Neural cell (in vitro differentiated cells): ENCODE measurements at regions not wholly inside any gene's neighbourhood (a gene's known extent, or its start where the extent isn't known, plus 50 kb on each side); places are given as distances from the start of the nearest gene placed in this dataset.

ENCODE experiments used
- EP300 ChIP-seq: fragments of 450-650 bp; conservative IDR thresholded peaks from 2 replicates; pipeline ENCODE4 v1.6.1; 2014; ENCODE audit warnings: antibody characterized with exemption, mild to moderate bottlenecking, moderate library complexity; ENCODE audit not compliant: poor library complexity, severe bottlenecking
- EZH2 ChIP-seq: fragments of 200-600, 300-800 bp; shearing (Covaris generic), sonication (generic); IDR thresholded peaks from 2 replicates; pipeline ENCODE4 v1.6.1; 2014; ENCODE audit warnings: antibody characterized with exemption, low read length, borderline replicate concordance, mild to moderate bottlenecking; ENCODE audit not compliant: insufficient read depth, poor library complexity, severe bottlenecking
- POLR2AphosphoS5 ChIP-seq: IDR thresholded peaks from 2 replicates; pipeline ENCODE4 v1.6.1; 2012
- RAD21 ChIP-seq: fragments of 450-650 bp; conservative IDR thresholded peaks from 2 replicates; pipeline ENCODE4 v1.6.1; 2014; ENCODE audit warnings: antibody characterized with exemption, mild to moderate bottlenecking, moderate library complexity
- TF ChIP-seq, protein P1 (sequence below): fragments of 450-650 bp; IDR thresholded peaks from 2 replicates; pipeline ENCODE4 v1.5.1; 2014; ENCODE audit warnings: antibody characterized with exemption, mild to moderate bottlenecking, moderate library complexity; ENCODE audit not compliant: poor library complexity, severe bottlenecking
- TF ChIP-seq, protein P2 (sequence below): IDR thresholded peaks from 2 replicates; pipeline ENCODE4 v1.6.1; 2012; ENCODE audit warnings: borderline replicate concordance

DNA sequence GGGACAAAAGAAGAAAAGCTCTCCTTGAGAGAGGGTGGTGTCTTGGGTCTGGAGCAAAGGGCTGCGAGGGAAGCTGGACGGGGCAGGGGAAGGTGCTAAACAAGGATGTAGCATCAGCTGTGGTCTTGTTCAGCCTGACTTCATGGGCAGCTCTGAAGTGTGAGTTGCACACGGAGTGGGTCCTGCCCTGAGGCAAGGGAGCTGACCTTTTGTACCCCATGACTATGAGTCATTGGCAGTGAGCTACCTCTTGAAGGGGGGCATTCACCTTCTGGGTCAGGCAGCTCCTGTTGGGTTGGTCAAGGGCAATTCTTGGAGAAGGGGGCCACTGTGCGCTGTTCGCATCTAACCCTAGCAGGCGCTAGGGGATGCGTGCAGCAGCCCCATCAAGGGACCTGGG lies 151.8 kb downstream of the SMIM20 start:
- TF ChIP-seq RAD21 (no peak), POLR2AphosphoS5 (no peak), EP300 (no peak), EZH2 (no peak)
- TF ChIP-seq, protein P1, sequence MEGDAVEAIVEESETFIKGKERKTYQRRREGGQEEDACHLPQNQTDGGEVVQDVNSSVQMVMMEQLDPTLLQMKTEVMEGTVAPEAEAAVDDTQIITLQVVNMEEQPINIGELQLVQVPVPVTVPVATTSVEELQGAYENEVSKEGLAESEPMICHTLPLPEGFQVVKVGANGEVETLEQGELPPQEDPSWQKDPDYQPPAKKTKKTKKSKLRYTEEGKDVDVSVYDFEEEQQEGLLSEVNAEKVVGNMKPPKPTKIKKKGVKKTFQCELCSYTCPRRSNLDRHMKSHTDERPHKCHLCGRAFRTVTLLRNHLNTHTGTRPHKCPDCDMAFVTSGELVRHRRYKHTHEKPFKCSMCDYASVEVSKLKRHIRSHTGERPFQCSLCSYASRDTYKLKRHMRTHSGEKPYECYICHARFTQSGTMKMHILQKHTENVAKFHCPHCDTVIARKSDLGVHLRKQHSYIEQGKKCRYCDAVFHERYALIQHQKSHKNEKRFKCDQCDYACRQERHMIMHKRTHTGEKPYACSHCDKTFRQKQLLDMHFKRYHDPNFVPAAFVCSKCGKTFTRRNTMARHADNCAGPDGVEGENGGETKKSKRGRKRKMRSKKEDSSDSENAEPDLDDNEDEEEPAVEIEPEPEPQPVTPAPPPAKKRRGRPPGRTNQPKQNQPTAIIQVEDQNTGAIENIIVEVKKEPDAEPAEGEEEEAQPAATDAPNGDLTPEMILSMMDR = no peak
- TF ChIP-seq, protein P2, sequence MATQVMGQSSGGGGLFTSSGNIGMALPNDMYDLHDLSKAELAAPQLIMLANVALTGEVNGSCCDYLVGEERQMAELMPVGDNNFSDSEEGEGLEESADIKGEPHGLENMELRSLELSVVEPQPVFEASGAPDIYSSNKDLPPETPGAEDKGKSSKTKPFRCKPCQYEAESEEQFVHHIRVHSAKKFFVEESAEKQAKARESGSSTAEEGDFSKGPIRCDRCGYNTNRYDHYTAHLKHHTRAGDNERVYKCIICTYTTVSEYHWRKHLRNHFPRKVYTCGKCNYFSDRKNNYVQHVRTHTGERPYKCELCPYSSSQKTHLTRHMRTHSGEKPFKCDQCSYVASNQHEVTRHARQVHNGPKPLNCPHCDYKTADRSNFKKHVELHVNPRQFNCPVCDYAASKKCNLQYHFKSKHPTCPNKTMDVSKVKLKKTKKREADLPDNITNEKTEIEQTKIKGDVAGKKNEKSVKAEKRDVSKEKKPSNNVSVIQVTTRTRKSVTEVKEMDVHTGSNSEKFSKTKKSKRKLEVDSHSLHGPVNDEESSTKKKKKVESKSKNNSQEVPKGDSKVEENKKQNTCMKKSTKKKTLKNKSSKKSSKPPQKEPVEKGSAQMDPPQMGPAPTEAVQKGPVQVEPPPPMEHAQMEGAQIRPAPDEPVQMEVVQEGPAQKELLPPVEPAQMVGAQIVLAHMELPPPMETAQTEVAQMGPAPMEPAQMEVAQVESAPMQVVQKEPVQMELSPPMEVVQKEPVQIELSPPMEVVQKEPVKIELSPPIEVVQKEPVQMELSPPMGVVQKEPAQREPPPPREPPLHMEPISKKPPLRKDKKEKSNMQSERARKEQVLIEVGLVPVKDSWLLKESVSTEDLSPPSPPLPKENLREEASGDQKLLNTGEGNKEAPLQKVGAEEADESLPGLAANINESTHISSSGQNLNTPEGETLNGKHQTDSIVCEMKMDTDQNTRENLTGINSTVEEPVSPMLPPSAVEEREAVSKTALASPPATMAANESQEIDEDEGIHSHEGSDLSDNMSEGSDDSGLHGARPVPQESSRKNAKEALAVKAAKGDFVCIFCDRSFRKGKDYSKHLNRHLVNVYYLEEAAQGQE = no peak
